WTC11 (cell line): ENCODE measurements at regions not wholly inside any gene's neighbourhood (a gene's known extent, or its start where the extent isn't known, plus 50 kb on each side); places are given as distances from the start of the nearest gene placed in this dataset.

Source experiments
- ATAC-seq: fragments of 200-7000 bp; cut with Tn5 transposase; 2 replicates; pipeline ENCODE4 v1.10.0; 2021; ENCODE audit warnings: mild to moderate bottlenecking, moderate library complexity
- CTCF ChIA-PET: fragments of 300-600 bp; sonication (Branson Sonifier 250); formaldehyde crosslinking; loops from one replicate; lab custom pipeline; 2021; ENCODE audit warnings: antibody characterized with exemption; lab: Charles Lee
- POLR2A ChIA-PET: fragments of 350-600 bp; sonication (Branson Sonifier 250); formaldehyde crosslinking; loops from one replicate; lab custom pipeline; 2021; ENCODE audit warnings: antibody characterized with exemption; lab: Charles Lee
- DNase-seq: peaks from one replicate; pipeline ENCODE4 v3.0.0; 2021; ENCODE audit warnings: low spot score
- H3K27ac Mint-ChIP-seq: 2 replicates; pipeline ENCODE4 v1.8.0; 2021; ENCODE audit warnings: mixed read lengths
- H3K27me3 Mint-ChIP-seq: 2 replicates; pipeline ENCODE4 v1.8.0; 2021; ENCODE audit warnings: low read depth, mild to moderate bottlenecking, moderate library complexity, mixed read lengths
- H3K36me3 Mint-ChIP-seq: 2 replicates; pipeline ENCODE4 v1.8.0; 2021; ENCODE audit warnings: mixed read lengths
- H3K4me1 Mint-ChIP-seq: 2 replicates; pipeline ENCODE4 v1.8.0; 2022; ENCODE audit warnings: mixed read lengths
- H3K4me3 Mint-ChIP-seq: 2 replicates; pipeline ENCODE4 v1.8.0; 2021; ENCODE audit warnings: mild to moderate bottlenecking, moderate library complexity, mixed read lengths
- H3K9me3 Mint-ChIP-seq: 2 replicates; pipeline ENCODE4 v1.8.0; 2021; ENCODE audit warnings: mixed read lengths
- AFF4 ChIP-seq: sonication (generic); formaldehyde crosslinking; IDR thresholded peaks from 2 replicates; pipeline ENCODE4 v1.8.1; 2023; ENCODE audit warnings: mild to moderate bottlenecking, missing genetic modification reagents, borderline replicate concordance
- ARID4B ChIP-seq: sonication (generic); formaldehyde crosslinking; IDR thresholded peaks from 2 replicates; pipeline ENCODE4 v1.8.0; 2023; ENCODE audit warnings: missing genetic modification reagents, mild to moderate bottlenecking, borderline replicate concordance
- ATF2 ChIP-seq: sonication (generic); formaldehyde crosslinking; IDR thresholded peaks from 2 replicates; pipeline ENCODE4 v1.8.1; 2022; ENCODE audit warnings: low read depth, missing genetic modification reagents, borderline replicate concordance
- ERG ChIP-seq: fragments of 250-450 bp; sonication (Bioruptor Pico); IDR thresholded peaks from 2 replicates; pipeline ENCODE4 v1.8.0; 2021; ENCODE audit warnings: mild to moderate bottlenecking
- GTF2I ChIP-seq: fragments of 250-450 bp; sonication (Bioruptor Pico); conservative IDR thresholded peaks from 2 replicates; pipeline ENCODE4 v1.4.0; 2021; ENCODE audit warnings: mild to moderate bottlenecking
- HMGXB4 ChIP-seq: sonication (generic); formaldehyde crosslinking; IDR thresholded peaks from 2 replicates; pipeline ENCODE4 v1.8.1; 2023; ENCODE audit warnings: mild to moderate bottlenecking, moderate library complexity, missing genetic modification reagents
- NR2C2 ChIP-seq: sonication (generic); formaldehyde crosslinking; IDR thresholded peaks from 2 replicates; pipeline ENCODE4 v1.8.0; 2022; ENCODE audit warnings: mild to moderate bottlenecking, missing genetic modification reagents
- NR3C1 ChIP-seq: sonication (generic); formaldehyde crosslinking; conservative IDR thresholded peaks from 2 replicates; pipeline ENCODE4 v1.8.1; 2023; ENCODE audit warnings: low read depth, mild to moderate bottlenecking, missing genetic modification reagents
- RELA ChIP-seq: sonication (generic); formaldehyde crosslinking; IDR thresholded peaks from 2 replicates; pipeline ENCODE4 v1.8.1; 2022; ENCODE audit warnings: missing genetic modification reagents, mild to moderate bottlenecking, borderline replicate concordance
- RORB ChIP-seq: fragments of 250-450 bp; sonication (Bioruptor Pico); IDR thresholded peaks from 2 replicates; pipeline ENCODE4 v1.9.0; 2021; ENCODE audit warnings: mild to moderate bottlenecking
- ZNF317 ChIP-seq: sonication (generic); formaldehyde crosslinking; IDR thresholded peaks from 2 replicates; pipeline ENCODE4 v1.8.1; 2023; ENCODE audit warnings: low read depth, mild to moderate bottlenecking, moderate library complexity, missing genetic modification reagents, borderline replicate concordance
- ZNF416 ChIP-seq: fragments of 250-450 bp; sonication (Bioruptor Pico); IDR thresholded peaks from 2 replicates; pipeline ENCODE4 v1.9.0; 2021; ENCODE audit warnings: mild to moderate bottlenecking, inconsistent platforms
- TF ChIP-seq, protein P1 (sequence below): sonication (generic); formaldehyde crosslinking; IDR thresholded peaks from 2 replicates; pipeline ENCODE4 v1.8.1; 2022; ENCODE audit warnings: mild to moderate bottlenecking, moderate library complexity, missing genetic modification reagents
- TF ChIP-seq, protein P2 (sequence below): sonication (generic); formaldehyde crosslinking; IDR thresholded peaks from 2 replicates; pipeline ENCODE4 v1.8.1; 2023; ENCODE audit warnings: mild to moderate bottlenecking, missing genetic modification reagents
- TF ChIP-seq, protein P3 (sequence below): fragments of 250-450 bp; sonication (Bioruptor Pico); IDR thresholded peaks from 2 replicates; pipeline ENCODE4 v1.9.0; 2021; ENCODE audit warnings: mild to moderate bottlenecking

DNA sequence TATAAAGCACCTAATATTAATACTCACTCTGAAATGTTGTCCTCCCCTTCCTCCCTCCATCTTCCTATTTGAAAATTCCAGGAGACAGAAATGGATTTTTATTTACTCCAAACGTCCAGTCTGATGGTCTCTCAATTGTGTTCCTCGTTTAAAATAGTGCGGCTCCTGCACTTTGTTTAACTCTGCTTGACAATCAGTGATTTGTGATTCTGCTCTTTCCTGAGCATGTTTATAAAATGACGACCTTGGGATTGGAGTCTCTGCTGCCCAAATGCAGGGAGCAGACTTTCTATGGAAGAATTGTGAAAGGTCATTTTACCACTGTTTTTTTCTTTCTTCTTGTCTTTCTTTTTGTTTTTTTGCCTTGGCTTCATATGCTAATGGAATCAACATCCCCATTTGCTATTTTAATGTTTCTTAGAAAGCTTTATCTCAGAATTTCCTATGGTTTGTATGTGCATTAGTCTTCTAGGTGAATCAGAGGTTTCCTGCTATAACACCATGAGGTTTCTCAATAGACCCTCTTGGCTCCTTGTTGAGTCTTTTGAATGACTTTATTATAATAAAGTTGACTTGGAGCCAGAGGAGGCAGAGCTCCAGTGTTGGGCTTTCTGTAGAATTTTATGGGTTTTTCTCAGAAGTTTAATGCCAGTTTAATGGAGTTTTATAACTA is 376.5 kb downstream of the CDH11 start:
- Mint-ChIP-seq H3K9me3 (no peaks in the 10 kb centered on the region), H3K27ac (no peak overlapping the region; the same call in 1 of the 2 replicates), H3K4me1 (peaks cover 17% of the 10 kb centered on the region), H3K4me3 (no peak overlapping the region; the same call in 1 of the 2 replicates), H3K36me3 (no peaks in the 10 kb centered on the region), H3K27me3 (no peaks in the 10 kb centered on the region)
- TF ChIP-seq ZNF317 (CRISPR knock-in tag), result no peak
- TF ChIP-seq ZNF416 (CRISPR knock-in tag), result no peak
- no peak for TF ChIP-seq AFF4 (CRISPR knock-in tag)
- ChIA-PET CTCF (no interaction called here), POLR2A (no interaction called here)
- ATAC-seq (no peak), DNase-seq (no peak)

- no peak for DNase-seq
- Mint-ChIP-seq H3K9me3 (peaks cover 8% of the 10 kb centered on the region), H3K4me1 (peaks cover 17% of the 10 kb centered on the region), H3K27me3 (no peaks in the 10 kb centered on the region), H3K27ac (no peak overlapping the region), H3K4me3 (no peak overlapping the region), H3K36me3 (no peaks in the 10 kb centered on the region; the same call in 1 of the 2 replicates)
- ChIA-PET POLR2A (no interaction called here), CTCF (no interaction called here)
- ATAC-seq, result no peak
- TF ChIP-seq, protein P1, sequence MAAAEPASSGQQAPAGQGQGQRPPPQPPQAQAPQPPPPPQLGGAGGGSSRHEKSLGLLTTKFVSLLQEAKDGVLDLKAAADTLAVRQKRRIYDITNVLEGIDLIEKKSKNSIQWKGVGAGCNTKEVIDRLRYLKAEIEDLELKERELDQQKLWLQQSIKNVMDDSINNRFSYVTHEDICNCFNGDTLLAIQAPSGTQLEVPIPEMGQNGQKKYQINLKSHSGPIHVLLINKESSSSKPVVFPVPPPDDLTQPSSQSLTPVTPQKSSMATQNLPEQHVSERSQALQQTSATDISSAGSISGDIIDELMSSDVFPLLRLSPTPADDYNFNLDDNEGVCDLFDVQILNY (CRISPR knock-in tag), result no peak
- TF ChIP-seq HMGXB4 (CRISPR knock-in tag) (no peak), GTF2I (no peak), ATF2 (CRISPR knock-in tag) (no peak), ERG (CRISPR knock-in tag) (no peak), RORB (CRISPR knock-in tag) (no peak), NR3C1 (CRISPR knock-in tag) (no peak), NR2C2 (no peak), RELA (CRISPR knock-in tag) (no peak), ARID4B (no peak)
- TF ChIP-seq, protein P2, sequence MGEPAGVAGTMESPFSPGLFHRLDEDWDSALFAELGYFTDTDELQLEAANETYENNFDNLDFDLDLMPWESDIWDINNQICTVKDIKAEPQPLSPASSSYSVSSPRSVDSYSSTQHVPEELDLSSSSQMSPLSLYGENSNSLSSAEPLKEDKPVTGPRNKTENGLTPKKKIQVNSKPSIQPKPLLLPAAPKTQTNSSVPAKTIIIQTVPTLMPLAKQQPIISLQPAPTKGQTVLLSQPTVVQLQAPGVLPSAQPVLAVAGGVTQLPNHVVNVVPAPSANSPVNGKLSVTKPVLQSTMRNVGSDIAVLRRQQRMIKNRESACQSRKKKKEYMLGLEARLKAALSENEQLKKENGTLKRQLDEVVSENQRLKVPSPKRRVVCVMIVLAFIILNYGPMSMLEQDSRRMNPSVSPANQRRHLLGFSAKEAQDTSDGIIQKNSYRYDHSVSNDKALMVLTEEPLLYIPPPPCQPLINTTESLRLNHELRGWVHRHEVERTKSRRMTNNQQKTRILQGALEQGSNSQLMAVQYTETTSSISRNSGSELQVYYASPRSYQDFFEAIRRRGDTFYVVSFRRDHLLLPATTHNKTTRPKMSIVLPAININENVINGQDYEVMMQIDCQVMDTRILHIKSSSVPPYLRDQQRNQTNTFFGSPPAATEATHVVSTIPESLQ (CRISPR knock-in tag), result no peak
- TF ChIP-seq, protein P3, sequence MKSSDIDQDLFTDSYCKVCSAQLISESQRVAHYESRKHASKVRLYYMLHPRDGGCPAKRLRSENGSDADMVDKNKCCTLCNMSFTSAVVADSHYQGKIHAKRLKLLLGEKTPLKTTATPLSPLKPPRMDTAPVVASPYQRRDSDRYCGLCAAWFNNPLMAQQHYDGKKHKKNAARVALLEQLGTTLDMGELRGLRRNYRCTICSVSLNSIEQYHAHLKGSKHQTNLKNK (CRISPR knock-in tag), result no peak
Observed at GRCh38 chr16:64742455-64743223, 379.2 kb downstream of the CDH11 start.
